LNCAP (cell line): ENCODE measurements at regions not wholly inside any gene's neighbourhood (a gene's known extent, or its start where the extent isn't known, plus 50 kb on each side); places are given as distances from the start of the nearest gene placed in this dataset.

Source experiments
- CTCF ChIP-seq: fragments of 450-650 bp; IDR thresholded peaks from 2 replicates; pipeline ENCODE4 v1.5.1; 2017; ENCODE audit warnings: mild to moderate bottlenecking

- no peak for TF ChIP-seq CTCF
These were observed 361.8 kb upstream of the CWC22 start for GRCh38 chr2:180368881-180369280.

GRCh38 chr2:180367815-180368214, 360.7 kb upstream of the CWC22 start:
- no peak for TF ChIP-seq CTCF

GRCh38 chr2:180366481-180366880, 359.4 kb upstream of the CWC22 start:
- no peak for TF ChIP-seq CTCF

- TF ChIP-seq CTCF: no peak
These were observed 357.6 kb upstream of the CWC22 start for GRCh38 chr2:180364719-180365118.

- TF ChIP-seq CTCF: no peak
These were observed 353.2 kb upstream of the CWC22 start for GRCh38 chr2:180360283-180360618.

- TF ChIP-seq CTCF: no peak; the same call in 1 of the 2 replicates
These were observed 352.6 kb upstream of the CWC22 start for GRCh38 chr2:180359522-180360282.

- no peak for TF ChIP-seq CTCF
These were observed 351.4 kb upstream of the CWC22 start for GRCh38 chr2:180358458-180358857.

- no peak for TF ChIP-seq CTCF
These were observed 349.6 kb upstream of the CWC22 start for GRCh38 chr2:180356676-180357075.
